Activated T-helper 17 cell treated with anti-CD3 and anti-CD28 coated beads, Interleukin-2, amount 50 U/mL, for 72 hours (primary cell): ENCODE measurements at regions not wholly inside any gene's neighbourhood (a gene's known extent, or its start where the extent isn't known, plus 50 kb on each side); places are given as distances from the start of the nearest gene placed in this dataset.
"Not testable (repeated sequence)": the region's sequence is repeated elsewhere in the genome, so short reads cannot be mapped to it uniquely, and the experiment has no call there.

Experiments used
- ATAC-seq: fragments of 150-1000 bp; cut with Tn5 transposase; replicated peaks from 2 replicates; pipeline ENCODE4 v1.10.0; 2021; ENCODE audit warnings: mild to moderate bottlenecking, moderate library complexity
- H3K27ac Mint-ChIP-seq: one replicate; pipeline ENCODE4 v1.8.0; 2022; ENCODE audit warnings: mixed read lengths
- H3K27me3 Mint-ChIP-seq: one replicate; pipeline ENCODE4 v1.8.0; 2022; ENCODE audit warnings: mixed read lengths
- H3K36me3 Mint-ChIP-seq: one replicate; pipeline ENCODE4 v1.8.0; 2022; ENCODE audit warnings: low read depth, mild to moderate bottlenecking, mixed read lengths
- H3K4me1 Mint-ChIP-seq: one replicate; pipeline ENCODE4 v1.8.0; 2022; ENCODE audit warnings: mixed read lengths
- H3K4me3 Mint-ChIP-seq: one replicate; pipeline ENCODE4 v1.8.0; 2022; ENCODE audit warnings: mild to moderate bottlenecking, mixed read lengths
- H3K9me3 Mint-ChIP-seq: one replicate; pipeline ENCODE4 v1.8.0; 2022; ENCODE audit warnings: mixed read lengths

- no peaks in the 10 kb centered on the region for H3K36me3 Mint-ChIP-seq
- no peak overlapping the region for H3K27ac Mint-ChIP-seq
- peaks cover under 1% of the 10 kb centered on the region for H3K27me3 Mint-ChIP-seq
- ATAC-seq: no peak
- no peak overlapping the region for H3K4me3 Mint-ChIP-seq
- no peaks in the 10 kb centered on the region for H3K9me3 Mint-ChIP-seq
- no peaks in the 10 kb centered on the region for H3K4me1 Mint-ChIP-seq
Measured at GRCh38 chr5:161036296-161036695, 184.3 kb upstream of the ATP10B start.

- H3K27me3 Mint-ChIP-seq: peaks cover 2% of the 10 kb centered on the region
- no peaks in the 10 kb centered on the region for H3K36me3 Mint-ChIP-seq
- ATAC-seq: no peak
- no peaks in the 10 kb centered on the region for H3K9me3 Mint-ChIP-seq
- H3K4me3 Mint-ChIP-seq: no peak overlapping the region
- H3K4me1 Mint-ChIP-seq: no peaks in the 10 kb centered on the region
- H3K27ac Mint-ChIP-seq: no peak overlapping the region
Measured at GRCh38 chr5:161034451-161034850, 182.4 kb upstream of the ATP10B start.

- no peaks in the 10 kb centered on the region for H3K9me3 Mint-ChIP-seq
Measured at GRCh38 chr5:161030229-161030628, 178.2 kb upstream of the ATP10B start.

GRCh38 chr5:161027763-161028162, 175.8 kb upstream of the ATP10B start:
- Mint-ChIP-seq H3K9me3 (no peaks in the 10 kb centered on the region), H3K4me1 (no peaks in the 10 kb centered on the region), H3K27me3 (peaks cover 4% of the 10 kb centered on the region), H3K36me3 (no peaks in the 10 kb centered on the region), H3K4me3 (no peak overlapping the region), H3K27ac (no peak overlapping the region)
- ATAC-seq: no peak

More at GRCh38 chr5:161030229-161030628, 178.2 kb upstream of the ATP10B start:
- Mint-ChIP-seq H3K36me3 (no peaks in the 10 kb centered on the region), H3K4me3 (no peak overlapping the region), H3K27ac (no peak overlapping the region), H3K4me1 (no peaks in the 10 kb centered on the region), H3K27me3 (peaks cover 2% of the 10 kb centered on the region)
- no peak for ATAC-seq

GRCh38 chr5:161023551-161023950, 171.5 kb upstream of the ATP10B start:
- ATAC-seq: no peak
- Mint-ChIP-seq H3K4me1 (no peaks in the 10 kb centered on the region), H3K36me3 (no peaks in the 10 kb centered on the region), H3K27ac (no peak overlapping the region), H3K9me3 (peaks cover 3% of the 10 kb centered on the region), H3K27me3 (peaks cover 8% of the 10 kb centered on the region), H3K4me3 (no peak overlapping the region)

- H3K9me3 Mint-ChIP-seq: peaks cover 3% of the 10 kb centered on the region
- peaks cover 8% of the 10 kb centered on the region for H3K27me3 Mint-ChIP-seq
- no peak overlapping the region for H3K27ac Mint-ChIP-seq
- H3K36me3 Mint-ChIP-seq: no peaks in the 10 kb centered on the region
- H3K4me3 Mint-ChIP-seq: no peak overlapping the region
- ATAC-seq: no peak
- H3K4me1 Mint-ChIP-seq: no peaks in the 10 kb centered on the region
Measured at GRCh38 chr5:161022151-161022550, 170.1 kb upstream of the ATP10B start.

GRCh38 chr5:161009817-161010216, 157.8 kb upstream of the ATP10B start:
- H3K9me3 Mint-ChIP-seq: peaks cover under 1% of the 10 kb centered on the region
- no peaks in the 10 kb centered on the region for H3K4me1 Mint-ChIP-seq
- H3K36me3 Mint-ChIP-seq: no peaks in the 10 kb centered on the region
- H3K27me3 Mint-ChIP-seq: peaks cover 6% of the 10 kb centered on the region
- no peak overlapping the region for H3K4me3 Mint-ChIP-seq
- no peak for ATAC-seq
- H3K27ac Mint-ChIP-seq: no peak overlapping the region

GRCh38 chr5:161009194-161009593, 157.2 kb upstream of the ATP10B start:
- no peaks in the 10 kb centered on the region for H3K36me3 Mint-ChIP-seq
- no peak overlapping the region for H3K27ac Mint-ChIP-seq
- no peak for ATAC-seq
- H3K9me3 Mint-ChIP-seq: peaks cover 4% of the 10 kb centered on the region
- H3K27me3 Mint-ChIP-seq: peaks cover 6% of the 10 kb centered on the region
- H3K4me1 Mint-ChIP-seq: no peaks in the 10 kb centered on the region
- H3K4me3 Mint-ChIP-seq: no peak overlapping the region

- Mint-ChIP-seq H3K4me1 (no peaks in the 10 kb centered on the region), H3K36me3 (no peaks in the 10 kb centered on the region), H3K27me3 (peaks cover 5% of the 10 kb centered on the region), H3K27ac (no peak overlapping the region), H3K9me3 (peaks cover 4% of the 10 kb centered on the region), H3K4me3 (no peak overlapping the region)
- ATAC-seq: no peak
Measured at GRCh38 chr5:161007879-161008278, 155.9 kb upstream of the ATP10B start.

GRCh38 chr5:161002571-161003074, 150.6 kb upstream of the ATP10B start:
- no peaks in the 10 kb centered on the region for H3K27me3 Mint-ChIP-seq
- peaks cover 9% of the 10 kb centered on the region for H3K9me3 Mint-ChIP-seq
- H3K4me1 Mint-ChIP-seq: no peaks in the 10 kb centered on the region
- ATAC-seq: no peak
- H3K36me3 Mint-ChIP-seq: no peaks in the 10 kb centered on the region
- no peak overlapping the region for H3K4me3 Mint-ChIP-seq
- no peak overlapping the region for H3K27ac Mint-ChIP-seq

- H3K36me3 Mint-ChIP-seq: no peaks in the 10 kb centered on the region
- no peaks in the 10 kb centered on the region for H3K4me1 Mint-ChIP-seq
- no peak overlapping the region for H3K27ac Mint-ChIP-seq
- no peaks in the 10 kb centered on the region for H3K27me3 Mint-ChIP-seq
- no peak overlapping the region for H3K4me3 Mint-ChIP-seq
- H3K9me3 Mint-ChIP-seq: peaks cover 9% of the 10 kb centered on the region
- no peak for ATAC-seq
Measured at GRCh38 chr5:161001604-161002003, 149.6 kb upstream of the ATP10B start.

GRCh38 chr5:161001142-161001541, 149.1 kb upstream of the ATP10B start:
- H3K4me1 Mint-ChIP-seq, H3K4me3 Mint-ChIP-seq, H3K27me3 Mint-ChIP-seq, H3K36me3 Mint-ChIP-seq, H3K9me3 Mint-ChIP-seq, H3K27ac Mint-ChIP-seq, ATAC-seq: not testable (repeated sequence)

- H3K27me3 Mint-ChIP-seq: peaks cover 5% of the 10 kb centered on the region
- H3K4me3 Mint-ChIP-seq: no peak overlapping the region
- ATAC-seq: no peak
- H3K27ac Mint-ChIP-seq: no peak overlapping the region
- no peaks in the 10 kb centered on the region for H3K4me1 Mint-ChIP-seq
- H3K36me3 Mint-ChIP-seq: no peaks in the 10 kb centered on the region
- H3K9me3 Mint-ChIP-seq: peaks cover 4% of the 10 kb centered on the region
Measured at GRCh38 chr5:160991205-160991604, 139.2 kb upstream of the ATP10B start.

GRCh38 chr5:160979385-160979784, 127.4 kb upstream of the ATP10B start:
- Mint-ChIP-seq H3K9me3 (no peaks in the 10 kb centered on the region), H3K27ac (no peak overlapping the region), H3K36me3 (no peaks in the 10 kb centered on the region), H3K27me3 (peaks cover 6% of the 10 kb centered on the region), H3K4me1 (no peaks in the 10 kb centered on the region), H3K4me3 (no peak overlapping the region)
- no peak for ATAC-seq

GRCh38 chr5:160978944-160979343, 126.9 kb upstream of the ATP10B start:
- Mint-ChIP-seq H3K4me1 (no peaks in the 10 kb centered on the region), H3K4me3 (no peak overlapping the region), H3K27ac (no peak overlapping the region), H3K36me3 (no peaks in the 10 kb centered on the region), H3K9me3 (no peaks in the 10 kb centered on the region), H3K27me3 (peaks cover 7% of the 10 kb centered on the region)
- no peak for ATAC-seq

GRCh38 chr5:160976181-160976580, 124.2 kb upstream of the ATP10B start:
- no peak overlapping the region for H3K4me3 Mint-ChIP-seq
- H3K4me1 Mint-ChIP-seq: no peaks in the 10 kb centered on the region
- peaks cover 11% of the 10 kb centered on the region for H3K27me3 Mint-ChIP-seq

More at GRCh38 chr5:160976181-160976580, 124.2 kb upstream of the ATP10B start:
- no peak for ATAC-seq
- no peaks in the 10 kb centered on the region for H3K9me3 Mint-ChIP-seq
- H3K27ac Mint-ChIP-seq: no peak overlapping the region
- H3K36me3 Mint-ChIP-seq: no peaks in the 10 kb centered on the region
